ENCODE measurements at regions not wholly inside any gene's neighbourhood (a gene's known extent, or its start where the extent isn't known, plus 50 kb on each side); places are given as distances from the start of the nearest gene placed in this dataset.
A peak's percentile ranks its signal among the peaks of the same experiment; 100 is the strongest.
"Not testable (repeated sequence)": the region's sequence is repeated elsewhere in the genome, so short reads cannot be mapped to it uniquely, and the experiment has no call there.

GRCh38 chr6:63486196-63486595 lies 86.1 kb upstream of the LOC128125822 start:
- Histone ChIP-seq H3K4me3 (no peak overlapping the region), H3K4me1 (no peaks in the 10 kb centered on the region), H3K9me3 (replicated peaks) (no peaks in the 10 kb centered on the region), H3K36me3 (no peaks in the 10 kb centered on the region), H3K27ac (no peak overlapping the region), H3K27me3 (no peaks in the 10 kb centered on the region)
- no peak for DNase-seq

GRCh38 chr6:63487103-63487813 lies 85.0 kb upstream of the LOC128125822 start:
- Histone ChIP-seq H3K4me3 (no peak overlapping the region), H3K36me3 (no peaks in the 10 kb centered on the region), H3K27ac (no peak overlapping the region)

GRCh38 chr6:63491119-63491518 lies 81.2 kb upstream of the LOC128125822 start:
- no peaks in the 10 kb centered on the region for H3K27me3 ChIP-seq
- H3K4me3 ChIP-seq: no peak overlapping the region
- no peak for DNase-seq
- H3K9me3 ChIP-seq (replicated peaks): no peaks in the 10 kb centered on the region
- no peaks in the 10 kb centered on the region for H3K36me3 ChIP-seq
- no peaks in the 10 kb centered on the region for H3K4me1 ChIP-seq
- no peak overlapping the region for H3K27ac ChIP-seq

More at GRCh38 chr6:63487103-63487813, 85.0 kb upstream of the LOC128125822 start:
- H3K4me1 ChIP-seq: no peaks in the 10 kb centered on the region
- DNase-seq: no peak
- no peaks in the 10 kb centered on the region for H3K27me3 ChIP-seq
- no peaks in the 10 kb centered on the region for H3K9me3 ChIP-seq (replicated peaks)

- no peak overlapping the region for H3K4me3 ChIP-seq
- no peak overlapping the region for H3K27ac ChIP-seq
- H3K9me3 ChIP-seq (replicated peaks): no peaks in the 10 kb centered on the region
- H3K36me3 ChIP-seq: no peaks in the 10 kb centered on the region
- no peaks in the 10 kb centered on the region for H3K27me3 ChIP-seq
- H3K4me1 ChIP-seq: no peaks in the 10 kb centered on the region
- DNase-seq: no peak
Measured at GRCh38 chr6:63492476-63492875, 79.8 kb upstream of the LOC128125822 start.

DNA sequence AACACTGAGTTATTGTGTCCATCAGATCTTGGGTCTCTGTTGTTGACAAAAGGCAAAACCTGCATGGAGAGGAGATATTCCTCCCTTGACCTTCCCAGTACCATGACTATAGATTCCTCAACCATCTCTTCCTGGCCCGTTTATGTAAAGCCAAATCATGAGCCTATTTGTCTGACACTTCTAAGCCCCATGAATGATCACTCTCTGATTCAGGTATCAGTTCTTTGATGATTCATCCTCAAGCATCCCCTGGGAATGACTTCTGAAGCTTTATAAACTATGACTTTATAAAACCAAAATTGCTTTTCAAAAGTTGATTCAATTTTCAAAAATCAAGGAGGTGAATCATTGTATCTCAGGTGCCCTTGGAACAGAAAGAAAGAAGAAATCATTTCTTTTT lies 78.7 kb upstream of the LOC128125822 start:
- no peak overlapping the region for H3K4me3 ChIP-seq
- H3K9me3 ChIP-seq (replicated peaks): no peaks in the 10 kb centered on the region
- DNase-seq: no peak
- H3K4me1 ChIP-seq: no peaks in the 10 kb centered on the region
- H3K27ac ChIP-seq: no peak overlapping the region
- no peaks in the 10 kb centered on the region for H3K36me3 ChIP-seq
- H3K27me3 ChIP-seq: no peaks in the 10 kb centered on the region

GRCh38 chr6:63496361-63496804 lies 75.9 kb upstream of the LOC128125822 start:
- H3K4me3 ChIP-seq: no peak overlapping the region
- no peaks in the 10 kb centered on the region for H3K36me3 ChIP-seq
- no peak for DNase-seq
- no peaks in the 10 kb centered on the region for H3K9me3 ChIP-seq (replicated peaks)
- H3K4me1 ChIP-seq: no peaks in the 10 kb centered on the region
- no peak overlapping the region for H3K27ac ChIP-seq
- H3K27me3 ChIP-seq: no peaks in the 10 kb centered on the region

DNA sequence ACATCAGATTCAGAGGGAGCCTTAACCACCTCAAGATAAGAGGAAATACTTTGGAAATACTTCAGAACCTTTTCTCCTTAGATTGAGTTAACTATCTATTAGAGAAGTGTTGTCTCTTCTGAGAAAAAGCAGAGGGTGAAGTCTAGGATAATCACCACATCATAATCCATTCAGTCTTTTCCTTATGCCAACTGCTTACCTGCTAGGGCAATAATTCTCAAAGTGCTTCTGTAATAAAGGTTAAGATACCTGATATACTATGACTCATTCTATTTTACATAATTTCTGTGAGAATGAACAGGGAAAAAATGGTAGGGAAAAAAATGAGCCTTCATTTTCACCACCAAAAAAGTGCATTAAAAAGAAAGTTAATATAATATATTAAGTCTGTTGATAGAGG lies 70.1 kb upstream of the LOC128125822 start:
- Histone ChIP-seq H3K36me3 (no peaks in the 10 kb centered on the region), H3K27ac (no peak overlapping the region), H3K4me1 (no peaks in the 10 kb centered on the region), H3K4me3 (no peak overlapping the region), H3K9me3 (replicated peaks) (no peaks in the 10 kb centered on the region), H3K27me3 (no peaks in the 10 kb centered on the region)
- no peak for DNase-seq

DNA sequence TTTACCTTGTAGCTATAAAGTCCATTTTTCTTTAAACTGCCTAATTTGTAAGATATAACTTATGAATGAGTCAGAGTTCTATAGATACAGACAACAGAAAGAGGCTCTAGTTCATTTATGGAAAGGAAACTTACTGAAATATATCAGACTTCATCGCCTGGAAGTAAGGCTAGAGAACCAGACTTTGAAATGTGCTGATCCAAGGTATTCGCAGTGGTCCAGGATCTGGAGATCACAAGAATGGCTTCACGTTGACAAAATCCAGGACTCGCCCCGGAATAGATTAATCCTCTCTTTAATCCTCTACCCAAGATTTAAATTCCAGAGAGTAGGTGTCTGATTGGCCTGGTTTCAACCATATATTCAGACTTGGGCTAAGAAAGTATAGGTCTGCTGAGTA lies 69.1 kb upstream of the LOC128125822 start:
- H3K4me3 ChIP-seq: no peak overlapping the region
- no peaks in the 10 kb centered on the region for H3K36me3 ChIP-seq
- no peaks in the 10 kb centered on the region for H3K9me3 ChIP-seq (replicated peaks)
- H3K27me3 ChIP-seq: no peaks in the 10 kb centered on the region
- no peak for DNase-seq
- no peak overlapping the region for H3K27ac ChIP-seq
- H3K4me1 ChIP-seq: no peaks in the 10 kb centered on the region

DNA sequence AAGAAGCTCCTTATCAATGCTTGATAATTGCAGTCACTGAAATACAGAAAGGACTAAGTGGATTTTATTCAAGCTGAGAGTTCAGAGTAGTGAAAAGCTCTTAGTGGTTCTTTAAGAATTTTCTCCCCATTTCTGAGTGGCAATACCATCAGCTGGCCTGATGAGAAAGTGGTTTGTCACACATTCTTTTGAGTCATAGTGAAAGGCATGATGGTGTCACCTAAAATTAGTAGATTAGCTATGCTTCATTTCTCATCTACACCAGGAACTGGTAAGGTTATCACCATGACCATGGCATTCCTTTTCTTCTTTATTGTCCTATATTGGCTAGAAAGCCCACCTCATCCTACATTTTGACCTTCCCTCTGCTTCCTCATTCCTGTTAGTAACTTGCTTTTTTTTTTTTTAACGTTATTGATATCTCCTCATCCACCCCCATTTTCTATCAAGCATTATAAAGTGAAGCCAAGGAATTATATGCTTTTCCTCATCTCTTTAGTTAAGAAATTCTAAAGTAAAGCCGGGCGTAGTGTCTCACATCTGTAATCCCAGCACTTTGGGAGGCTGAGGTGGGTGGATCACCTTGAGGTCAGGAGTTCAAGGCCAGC lies 67.4 kb upstream of the LOC128125822 start:
- no peak overlapping the region for H3K4me3 ChIP-seq
- no peaks in the 10 kb centered on the region; the same call in 1 of the 2 replicates for H3K27me3 ChIP-seq
- peak in 1 of 2 experiments; percentile 7 for DNase-seq
- H3K27ac ChIP-seq: no peak overlapping the region
- H3K4me1 ChIP-seq: no peaks in the 10 kb centered on the region
- no peaks in the 10 kb centered on the region for H3K9me3 ChIP-seq (replicated peaks)
- H3K36me3 ChIP-seq: no peaks in the 10 kb centered on the region

GRCh38 chr6:63507096-63507495 lies 65.2 kb upstream of the LOC128125822 start:
- no peak overlapping the region for H3K4me3 ChIP-seq
- no peaks in the 10 kb centered on the region for H3K4me1 ChIP-seq
- no peaks in the 10 kb centered on the region for H3K36me3 ChIP-seq
- H3K9me3 ChIP-seq (replicated peaks): no peaks in the 10 kb centered on the region
- no peak for DNase-seq
- H3K27ac ChIP-seq: no peak overlapping the region
- no peaks in the 10 kb centered on the region; the same call in 1 of the 2 replicates for H3K27me3 ChIP-seq

- H3K27ac ChIP-seq: no peak overlapping the region
- DNase-seq: no peak
- H3K27me3 ChIP-seq: no peaks in the 10 kb centered on the region; the same call in 1 of the 2 replicates
- no peak overlapping the region for H3K4me3 ChIP-seq
- H3K4me1 ChIP-seq: no peaks in the 10 kb centered on the region
- H3K36me3 ChIP-seq: no peaks in the 10 kb centered on the region
- H3K9me3 ChIP-seq (replicated peaks): no peaks in the 10 kb centered on the region
Measured at GRCh38 chr6:63509652-63510352, 62.5 kb upstream of the LOC128125822 start.

DNA sequence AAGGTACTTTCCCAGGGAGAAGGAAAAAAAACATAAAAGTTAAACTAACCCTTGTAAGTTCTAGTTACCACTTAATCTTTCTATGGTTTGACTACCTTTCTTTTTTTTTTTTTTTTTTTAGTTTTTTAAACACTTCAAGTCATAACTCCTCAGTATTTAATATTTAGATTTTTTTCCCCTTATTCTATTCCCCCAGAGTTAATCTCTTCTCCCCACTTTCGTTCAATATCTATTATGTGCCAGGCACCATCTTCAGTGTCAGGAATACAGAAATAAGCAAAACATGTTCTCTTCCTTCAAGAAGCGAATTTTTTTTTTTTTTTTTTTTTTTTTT lies 62.0 kb upstream of the LOC128125822 start:
- H3K4me1 ChIP-seq: no peaks in the 10 kb centered on the region
- no peaks in the 10 kb centered on the region; the same call in 1 of the 2 replicates for H3K27me3 ChIP-seq
- H3K4me3 ChIP-seq: no peak overlapping the region
- no peaks in the 10 kb centered on the region for H3K36me3 ChIP-seq
- no peak for DNase-seq
- no peaks in the 10 kb centered on the region for H3K9me3 ChIP-seq (replicated peaks)
- no peak overlapping the region for H3K27ac ChIP-seq

DNA sequence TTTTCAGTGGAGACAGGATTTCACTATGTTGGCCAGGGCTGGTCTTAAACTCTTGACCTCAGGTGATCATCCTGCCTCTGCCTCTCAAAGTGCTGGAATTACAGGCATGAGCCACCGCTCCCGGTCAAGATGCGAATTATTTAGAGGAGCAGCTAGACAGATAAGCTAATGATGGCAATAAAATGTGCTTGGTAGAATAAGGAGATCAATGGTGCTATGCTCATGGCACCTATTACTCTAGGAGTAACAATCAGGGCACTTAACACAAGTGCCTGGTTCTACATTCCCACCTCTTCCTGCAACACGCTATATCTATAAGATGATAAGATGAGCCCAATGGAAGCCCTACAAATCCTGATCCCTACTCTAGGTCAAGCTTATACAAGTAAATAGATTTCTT lies 61.4 kb upstream of the LOC128125822 start:
- no peaks in the 10 kb centered on the region for H3K9me3 ChIP-seq (replicated peaks)
- no peaks in the 10 kb centered on the region for H3K4me1 ChIP-seq
- H3K27ac ChIP-seq: no peak overlapping the region
- no peak for DNase-seq
- no peaks in the 10 kb centered on the region; the same call in 1 of the 2 replicates for H3K27me3 ChIP-seq
- H3K4me3 ChIP-seq: no peak overlapping the region
- no peaks in the 10 kb centered on the region for H3K36me3 ChIP-seq

GRCh38 chr6:63514488-63515173 lies 57.6 kb upstream of the LOC128125822 start:
- Histone ChIP-seq H3K27ac (no peak overlapping the region), H3K4me1 (no peaks in the 10 kb centered on the region), H3K4me3 (no peak overlapping the region)

GRCh38 chr6:63515227-63515626 lies 57.1 kb upstream of the LOC128125822 start:
- H3K9me3 ChIP-seq (replicated peaks); H3K27ac ChIP-seq; H3K4me1 ChIP-seq; H3K27me3 ChIP-seq; H3K4me3 ChIP-seq; H3K36me3 ChIP-seq; DNase-seq: not testable (repeated sequence)

More at GRCh38 chr6:63514488-63515173, 57.6 kb upstream of the LOC128125822 start:
- DNase-seq: no peak
- Histone ChIP-seq H3K9me3 (replicated peaks) (no peaks in the 10 kb centered on the region), H3K27me3 (no peaks in the 10 kb centered on the region; the same call in 1 of the 2 replicates), H3K36me3 (no peaks in the 10 kb centered on the region)
